ENCODE measurements at regions not wholly inside any gene's neighbourhood (a gene's known extent, or its start where the extent isn't known, plus 50 kb on each side); places are given as distances from the start of the nearest gene placed in this dataset.
"Not testable (repeated sequence)": the region's sequence is repeated elsewhere in the genome, so short reads cannot be mapped to it uniquely, and the experiment has no call there.

GRCh38 chr12:9412459-9412858, 195.3 kb downstream of the KLRB1 start:
- not testable (repeated sequence) for DNase-seq (ENCODE audit: low read depth in 1 of 2, low spot score in 1 of 2)

GRCh38 chr12:9411616-9412268, 196.0 kb downstream of the KLRB1 start:
- DNase-seq (ENCODE audit: low read depth in 1 of 2, low spot score in 1 of 2), result not testable (repeated sequence)

GRCh38 chr12:9407425-9407748, 199.2 kb upstream of the PZP start:
- DNase-seq (ENCODE audit: low read depth in 1 of 2, low spot score in 1 of 2), result not testable (repeated sequence)

GRCh38 chr12:9406564-9407424, 198.6 kb upstream of the PZP start:
- DNase-seq (ENCODE audit: low read depth in 1 of 2, low spot score in 1 of 2), result no peak

GRCh38 chr12:9405886-9406563, 197.8 kb upstream of the PZP start:
- no peak for DNase-seq (ENCODE audit: low read depth in 1 of 2, low spot score in 1 of 2)

GRCh38 chr12:9404469-9405260, 196.5 kb upstream of the PZP start:
- DNase-seq (ENCODE audit: low read depth in 1 of 2, low spot score in 1 of 2), result no peak

GRCh38 chr12:9404031-9404430, 195.8 kb upstream of the PZP start:
- no peak for DNase-seq (ENCODE audit: low read depth in 1 of 2, low spot score in 1 of 2)

GRCh38 chr12:9402432-9403040, 194.3 kb upstream of the PZP start:
- DNase-seq (ENCODE audit: low read depth in 1 of 2, low spot score in 1 of 2), result not testable (repeated sequence)

GRCh38 chr12:9396367-9396766, 188.2 kb upstream of the PZP start:
- DNase-seq (ENCODE audit: low read depth in 1 of 2, low spot score in 1 of 2), result not testable (repeated sequence)

GRCh38 chr12:9395220-9395619, 187.0 kb upstream of the PZP start:
- not testable (repeated sequence) for DNase-seq (ENCODE audit: low read depth in 1 of 2, low spot score in 1 of 2)

- no peak for DNase-seq (ENCODE audit: low read depth in 1 of 2, low spot score in 1 of 2)
These were observed 184.6 kb upstream of the PZP start for GRCh38 chr12:9392842-9393241.

- no peak for DNase-seq (ENCODE audit: low read depth in 1 of 2, low spot score in 1 of 2)
These were observed 183.6 kb upstream of the PZP start for GRCh38 chr12:9391815-9392214.

- DNase-seq (ENCODE audit: low read depth in 1 of 2, low spot score in 1 of 2), result no peak
These were observed 182.6 kb upstream of the PZP start for GRCh38 chr12:9390761-9391160.

- no peak for DNase-seq (ENCODE audit: low read depth in 1 of 2, low spot score in 1 of 2)
These were observed 181.6 kb upstream of the PZP start for GRCh38 chr12:9389796-9390195.

GRCh38 chr12:9388379-9388778, 180.2 kb upstream of the PZP start:
- no peak for DNase-seq (ENCODE audit: low read depth in 1 of 2, low spot score in 1 of 2)

GRCh38 chr12:9387450-9387849, 179.3 kb upstream of the PZP start:
- DNase-seq (ENCODE audit: low read depth in 1 of 2, low spot score in 1 of 2), result no peak

- no peak for DNase-seq (ENCODE audit: low read depth in 1 of 2, low spot score in 1 of 2)
These were observed 175.4 kb upstream of the PZP start for GRCh38 chr12:9383585-9383984.

- DNase-seq (ENCODE audit: low read depth in 1 of 2, low spot score in 1 of 2), result no peak
These were observed 173.4 kb upstream of the PZP start for GRCh38 chr12:9381619-9382018.

- no peak for DNase-seq (ENCODE audit: low read depth in 1 of 2, low spot score in 1 of 2)
These were observed 172.5 kb upstream of the PZP start for GRCh38 chr12:9380650-9381049.

- no peak for DNase-seq (ENCODE audit: low read depth in 1 of 2, low spot score in 1 of 2)
These were observed 171.0 kb upstream of the PZP start for GRCh38 chr12:9379023-9379742.

Data from stimulated activated CD4-positive, alpha-beta T cell treated with anti-CD3 and anti-CD28 coated beads, Interleukin-15, amount 100 ng/mL, for 1 hour (primary cell).